ENCODE measurements at regions not wholly inside any gene's neighbourhood (a gene's known extent, or its start where the extent isn't known, plus 50 kb on each side); places are given as distances from the start of the nearest gene placed in this dataset.

DNA sequence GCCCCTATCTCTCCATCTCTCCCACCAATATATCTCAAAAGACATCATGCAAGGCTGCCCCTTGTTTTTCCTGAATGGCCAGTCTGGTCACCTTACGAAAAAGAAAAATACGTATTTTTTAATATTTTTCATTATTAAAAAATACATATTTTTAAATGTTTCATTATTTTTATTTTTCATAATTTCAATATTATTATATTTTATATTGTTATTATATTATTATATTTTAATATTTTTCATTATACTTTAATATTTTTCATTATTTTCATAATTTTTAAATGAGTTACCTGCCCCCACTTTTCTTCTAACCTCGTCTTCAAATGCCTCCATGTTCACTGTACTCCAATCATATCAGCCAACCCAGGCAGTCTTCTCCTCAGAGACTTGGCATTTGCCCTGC, 116.0 kb upstream of the ERCC4 start:
- in situ Hi-C loops (cut with MboI) (no loop called here), intact Hi-C loops (cut with micrococcal nuclease) (no loop called here)
- no peak for FAIRE-seq
- Histone ChIP-seq H3K9me3 (replicated peaks; ENCODE audit: control insufficient read depth, insufficient read depth, low read depth, low read length) (no peaks in the 10 kb centered on the region), H3K4me2 (ENCODE audit: insufficient read depth, low read length) (no peak overlapping the region), H3K9me1 (ENCODE audit: control insufficient read depth, insufficient read depth, low read length) (no peaks in the 10 kb centered on the region), H3K27me3 (ENCODE audit: control insufficient read depth in 2 of 2, insufficient read depth in 2 of 2, low read length in 2 of 2) (peaks cover 3 to 7% of the 10 kb centered on the region in 2 experiments; a peak in 3 of 5 replicates), H3K4me3 (no peak overlapping the region), H4K20me1 (replicated peaks; ENCODE audit: control insufficient read depth, insufficient read depth, low read length) (no peaks in the 10 kb centered on the region), H2AFZ (ENCODE audit: low read depth, low read length) (no peak overlapping the region), H3K9ac (ENCODE audit: insufficient read depth in 1 of 2, low read depth in 2 of 2, low read length in 2 of 2) (no peak overlapping the region), H3K36me3 (ENCODE audit: control insufficient read depth, insufficient read depth, low read length) (no peaks in the 10 kb centered on the region), H3K79me2 (ENCODE audit: control insufficient read depth, insufficient read depth, low read length) (no peaks in the 10 kb centered on the region), H3K4me1 (replicated peaks in 1 of 2; ENCODE audit: control insufficient read depth in 2 of 2, insufficient read depth in 2 of 2, low read length in 2 of 2) (no peaks in the 10 kb centered on the region), H3K27ac (ENCODE audit: extremely low read depth, low read depth, low read length) (no peak overlapping the region)
- no TSS peak for BruUV-seq (replicated peaks)
- no peak for TF ChIP-seq ERF (CRISPR knock-in tag; IDR thresholded peaks at IDR 0.05)
- TF ChIP-seq IFI16 (CRISPR knock-in tag; IDR thresholded peaks at IDR 0.05) = no peak
- no peak for TF ChIP-seq PML (IDR thresholded peaks at IDR 0.05; ENCODE audit: low read length)
- no peak for TF ChIP-seq ZNF785 (CRISPR knock-in tag; IDR thresholded peaks at IDR 0.05)
- TF ChIP-seq HMG20B (CRISPR knock-in tag; IDR thresholded peaks at IDR 0.05) = no peak
- TF ChIP-seq GABPB2 (CRISPR knock-in tag; conservative IDR thresholded peaks at IDR 0.05) = no peak
- TF ChIP-seq HCFC1 (IDR thresholded peaks at IDR 0.05; ENCODE audit: low read depth, low read length) = no peak
- no peak for TF ChIP-seq ELF4 (CRISPR knock-in tag; IDR thresholded peaks at IDR 0.05)
- no peak for TF ChIP-seq EP300 (IDR thresholded peaks at IDR 0.05; ENCODE audit: low read length)
- no peak for TF ChIP-seq KLF16 (IDR thresholded peaks at IDR 0.05)
- TF ChIP-seq ZNF79 (CRISPR knock-in tag; IDR thresholded peaks at IDR 0.05; ENCODE audit: low read depth) = no peak
- no peak for TF ChIP-seq ZBTB2 (IDR thresholded peaks at IDR 0.05)
- TF ChIP-seq, protein P1, sequence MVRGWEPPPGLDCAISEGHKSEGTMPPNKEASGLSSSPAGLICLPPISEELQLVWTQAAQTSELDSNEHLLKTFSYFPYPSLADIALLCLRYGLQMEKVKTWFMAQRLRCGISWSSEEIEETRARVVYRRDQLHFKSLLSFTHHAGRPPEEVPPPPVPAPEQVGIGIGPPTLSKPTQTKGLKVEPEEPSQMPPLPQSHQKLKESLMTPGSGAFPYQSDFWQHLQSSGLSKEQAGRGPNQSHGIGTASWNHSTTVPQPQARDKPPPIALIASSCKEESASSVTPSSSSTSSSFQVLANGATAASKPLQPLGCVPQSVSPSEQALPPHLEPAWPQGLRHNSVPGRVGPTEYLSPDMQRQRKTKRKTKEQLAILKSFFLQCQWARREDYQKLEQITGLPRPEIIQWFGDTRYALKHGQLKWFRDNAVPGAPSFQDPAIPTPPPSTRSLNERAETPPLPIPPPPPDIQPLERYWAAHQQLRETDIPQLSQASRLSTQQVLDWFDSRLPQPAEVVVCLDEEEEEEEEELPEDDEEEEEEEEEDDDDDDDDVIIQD (CRISPR knock-in tag; IDR thresholded peaks at IDR 0.05) = no peak
- TF ChIP-seq, protein P2, sequence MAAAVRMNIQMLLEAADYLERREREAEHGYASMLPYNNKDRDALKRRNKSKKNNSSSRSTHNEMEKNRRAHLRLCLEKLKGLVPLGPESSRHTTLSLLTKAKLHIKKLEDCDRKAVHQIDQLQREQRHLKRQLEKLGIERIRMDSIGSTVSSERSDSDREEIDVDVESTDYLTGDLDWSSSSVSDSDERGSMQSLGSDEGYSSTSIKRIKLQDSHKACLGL (CRISPR knock-in tag; IDR thresholded peaks at IDR 0.05; ENCODE audit: borderline replicate concordance, poor library complexity, severe bottlenecking) = no peak
- TF ChIP-seq ZNF707 (CRISPR knock-in tag; conservative IDR thresholded peaks at IDR 0.05) = no peak
- no peak for TF ChIP-seq ZNF197 (CRISPR knock-in tag; IDR thresholded peaks at IDR 0.05; ENCODE audit: low read depth)
- no peak for TF ChIP-seq STAG1 (CRISPR knock-in tag; IDR thresholded peaks at IDR 0.05; ENCODE audit: borderline replicate concordance)
- TF ChIP-seq HOXB6 (CRISPR knock-in tag; IDR thresholded peaks at IDR 0.05; ENCODE audit: borderline replicate concordance) = no peak
- no peak for TF ChIP-seq SAFB2 (IDR thresholded peaks at IDR 0.05; ENCODE audit: borderline replicate concordance, low read depth, low read length, severe bottlenecking)
- TF ChIP-seq RAD21 (CRISPR knock-in tag; conservative IDR thresholded peaks at IDR 0.05 in 1 of 2, IDR thresholded peaks at IDR 0.05 in 1 of 2) = no peak
- DNase-seq (ENCODE audit: extremely low read depth in 1 of 4, low spot score in 3 of 4) = no peak
- ATAC-seq = no peak
- ChIA-PET POLR2A (no interaction called here), CTCF (ENCODE audit: low intra/inter-chr PET ratio) (no interaction called here)
- 0% methylated on average over 3 of the region's 3 CpGs for WGBS (ENCODE audit: insufficient coverage, low coverage, missing lambda C conversion rate)
